ENCODE measurements at regions not wholly inside any gene's neighbourhood (a gene's known extent, or its start where the extent isn't known, plus 50 kb on each side); places are given as distances from the start of the nearest gene placed in this dataset.

- DNase-seq: no peak
- TF ChIP-seq POLR2A (IDR thresholded peaks at IDR 0.05; ENCODE audit: low read length) (no peak), GATA1 (IDR thresholded peaks at IDR 0.05; ENCODE audit: low read depth, low read length) (no peak)
Observed at GRCh38 chr9:91023741-91024140, 222.1 kb downstream of the SYK start.

- no peak for TF ChIP-seq GATA1 (IDR thresholded peaks at IDR 0.05; ENCODE audit: low read depth, low read length)
- no peak for TF ChIP-seq POLR2A (IDR thresholded peaks at IDR 0.05; ENCODE audit: low read length)
Observed at GRCh38 chr9:91024841-91025240, 223.2 kb downstream of the SYK start.

GRCh38 chr9:91025856-91026255 is 224.2 kb downstream of the SYK start:
- TF ChIP-seq POLR2A (IDR thresholded peaks at IDR 0.05; ENCODE audit: low read length): no peak
- TF ChIP-seq GATA1 (IDR thresholded peaks at IDR 0.05; ENCODE audit: low read depth, low read length): no peak
- DNase-seq: no peak

More at GRCh38 chr9:91024841-91025240, 223.2 kb downstream of the SYK start:
- DNase-seq: no peak

GRCh38 chr9:91026266-91026665 is 224.6 kb downstream of the SYK start:
- no peak for DNase-seq
- TF ChIP-seq GATA1 (IDR thresholded peaks at IDR 0.05; ENCODE audit: low read depth, low read length) (no peak), POLR2A (IDR thresholded peaks at IDR 0.05; ENCODE audit: low read length) (no peak)

GRCh38 chr9:91027005-91027404 is 225.4 kb downstream of the SYK start:
- no peak for TF ChIP-seq GATA1 (IDR thresholded peaks at IDR 0.05; ENCODE audit: low read depth, low read length)
- no peak for TF ChIP-seq POLR2A (IDR thresholded peaks at IDR 0.05; ENCODE audit: low read length)
- DNase-seq: no peak

GRCh38 chr9:91028166-91028827 is 226.7 kb downstream of the SYK start:
- DNase-seq: no peak
- TF ChIP-seq GATA1 (IDR thresholded peaks at IDR 0.05; ENCODE audit: low read depth, low read length): no peak
- TF ChIP-seq POLR2A (IDR thresholded peaks at IDR 0.05; ENCODE audit: low read length): no peak

- DNase-seq: no peak
- TF ChIP-seq GATA1 (IDR thresholded peaks at IDR 0.05; ENCODE audit: low read depth, low read length) (no peak), POLR2A (IDR thresholded peaks at IDR 0.05; ENCODE audit: low read length) (no peak)
Observed at GRCh38 chr9:91029650-91030361, 228.2 kb downstream of the SYK start.

GRCh38 chr9:91032121-91032531 is 230.5 kb downstream of the SYK start:
- DNase-seq: no peak
- TF ChIP-seq GATA1 (IDR thresholded peaks at IDR 0.05; ENCODE audit: low read depth, low read length): no peak
- no peak for TF ChIP-seq POLR2A (IDR thresholded peaks at IDR 0.05; ENCODE audit: low read length)

- no peak for DNase-seq
- TF ChIP-seq POLR2A (IDR thresholded peaks at IDR 0.05; ENCODE audit: low read length): no peak
- TF ChIP-seq GATA1 (IDR thresholded peaks at IDR 0.05; ENCODE audit: low read depth, low read length): no peak
Observed at GRCh38 chr9:91033270-91033669, 231.7 kb downstream of the SYK start.

GRCh38 chr9:91033797-91034196 is 232.2 kb downstream of the SYK start:
- peak; percentile 33 to 58 for DNase-seq
- no peak for TF ChIP-seq POLR2A (IDR thresholded peaks at IDR 0.05; ENCODE audit: low read length)
- no peak for TF ChIP-seq GATA1 (IDR thresholded peaks at IDR 0.05; ENCODE audit: low read depth, low read length)

- DNase-seq: no peak
- TF ChIP-seq GATA1 (IDR thresholded peaks at IDR 0.05; ENCODE audit: low read depth, low read length): no peak
- no peak for TF ChIP-seq POLR2A (IDR thresholded peaks at IDR 0.05; ENCODE audit: low read length)
Observed at GRCh38 chr9:91034521-91034920, 232.9 kb downstream of the SYK start.

GRCh38 chr9:91034976-91035824 is 233.6 kb downstream of the SYK start:
- no peak for DNase-seq

GRCh38 chr9:91035825-91036208 is 234.2 kb downstream of the SYK start:
- no peak for TF ChIP-seq POLR2A (IDR thresholded peaks at IDR 0.05; ENCODE audit: low read length)
- TF ChIP-seq GATA1 (IDR thresholded peaks at IDR 0.05; ENCODE audit: low read depth, low read length): no peak
- DNase-seq: no peak

More at GRCh38 chr9:91034976-91035824, 233.6 kb downstream of the SYK start:
- TF ChIP-seq GATA1 (IDR thresholded peaks at IDR 0.05; ENCODE audit: low read depth, low read length): no peak
- no peak for TF ChIP-seq POLR2A (IDR thresholded peaks at IDR 0.05; ENCODE audit: low read length)

- TF ChIP-seq GATA1 (IDR thresholded peaks at IDR 0.05; ENCODE audit: low read depth, low read length) (no peak), POLR2A (IDR thresholded peaks at IDR 0.05; ENCODE audit: low read length) (no peak)
- no peak for DNase-seq
Observed at GRCh38 chr9:91036356-91036755, 234.7 kb downstream of the SYK start.
